Endothelial cell of umbilical vein (primary cell): ENCODE measurements at regions not wholly inside any gene's neighbourhood (a gene's known extent, or its start where the extent isn't known, plus 50 kb on each side); places are given as distances from the start of the nearest gene placed in this dataset.

Experiments used
- POLR2AphosphoS5 ChIP-seq: IDR thresholded peaks from 2 replicates; pipeline ENCODE4 v1.6.1; 2012; ENCODE audit warnings: low read depth, mild to moderate bottlenecking, control low read depth, low read length, moderate library complexity; ENCODE audit not compliant: insufficient read depth
- TF ChIP-seq, protein P1 (sequence below), 2 donors: IDR thresholded peaks; 1 replicate in 1 of 2; 2 replicates in 1 of 2; pipeline ENCODE4 v1.5.1; 2011; ENCODE audit warnings: low read length in 2 of 2, mild to moderate bottlenecking in 2 of 2, moderate library complexity in 2 of 2, control low read depth in 1 of 2, inconsistent platforms in 1 of 2, low read depth in 1 of 2; ENCODE audit not compliant: insufficient read depth in 1 of 2; ENCODE audit errors: extremely low read depth in 1 of 2
- TF ChIP-seq, protein P2 (sequence below): IDR thresholded peaks from 2 replicates; pipeline ENCODE4 v1.6.1; 2011; ENCODE audit not compliant: insufficient read depth, insufficient read length

DNA sequence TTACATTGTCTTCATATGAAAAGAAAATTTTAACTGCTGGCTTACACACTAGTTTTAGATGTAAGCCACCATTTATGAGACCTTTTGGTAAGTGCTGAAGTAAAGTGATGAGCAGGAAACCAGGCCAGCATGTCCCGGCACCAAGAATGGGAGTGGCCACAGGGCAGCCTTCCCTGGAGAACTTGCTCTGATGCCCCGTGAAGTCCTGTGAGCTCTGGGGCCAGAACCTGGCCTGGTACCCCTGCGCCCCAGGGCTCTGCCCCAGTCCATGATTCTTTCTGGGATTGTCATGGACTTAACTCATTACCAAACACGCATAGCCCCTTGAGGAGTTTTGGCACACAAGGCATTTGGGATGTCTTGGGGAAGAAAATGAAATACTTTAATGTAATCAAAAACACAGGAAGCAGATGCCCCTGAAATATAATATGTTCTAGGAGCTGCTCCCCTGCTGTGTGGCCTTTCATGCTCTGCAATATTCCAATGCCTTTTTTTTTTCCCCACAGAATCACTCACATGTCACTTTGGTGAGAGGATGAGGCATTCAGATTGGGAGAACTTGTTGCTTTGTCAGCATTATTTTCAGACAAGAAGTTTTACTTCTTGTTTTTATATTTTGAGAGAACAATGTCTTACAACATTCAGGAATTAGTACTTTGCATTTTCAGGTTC lies 53.1 kb upstream of the CXCL12 start:
- TF ChIP-seq, protein P1, sequence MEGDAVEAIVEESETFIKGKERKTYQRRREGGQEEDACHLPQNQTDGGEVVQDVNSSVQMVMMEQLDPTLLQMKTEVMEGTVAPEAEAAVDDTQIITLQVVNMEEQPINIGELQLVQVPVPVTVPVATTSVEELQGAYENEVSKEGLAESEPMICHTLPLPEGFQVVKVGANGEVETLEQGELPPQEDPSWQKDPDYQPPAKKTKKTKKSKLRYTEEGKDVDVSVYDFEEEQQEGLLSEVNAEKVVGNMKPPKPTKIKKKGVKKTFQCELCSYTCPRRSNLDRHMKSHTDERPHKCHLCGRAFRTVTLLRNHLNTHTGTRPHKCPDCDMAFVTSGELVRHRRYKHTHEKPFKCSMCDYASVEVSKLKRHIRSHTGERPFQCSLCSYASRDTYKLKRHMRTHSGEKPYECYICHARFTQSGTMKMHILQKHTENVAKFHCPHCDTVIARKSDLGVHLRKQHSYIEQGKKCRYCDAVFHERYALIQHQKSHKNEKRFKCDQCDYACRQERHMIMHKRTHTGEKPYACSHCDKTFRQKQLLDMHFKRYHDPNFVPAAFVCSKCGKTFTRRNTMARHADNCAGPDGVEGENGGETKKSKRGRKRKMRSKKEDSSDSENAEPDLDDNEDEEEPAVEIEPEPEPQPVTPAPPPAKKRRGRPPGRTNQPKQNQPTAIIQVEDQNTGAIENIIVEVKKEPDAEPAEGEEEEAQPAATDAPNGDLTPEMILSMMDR (IDR thresholded peaks at IDR 0.05; ENCODE audit: extremely low read depth in 1 of 2, insufficient read depth in 1 of 2, low read depth in 1 of 2, low read length in 2 of 2): no peak
- TF ChIP-seq POLR2AphosphoS5: no peak
- TF ChIP-seq, protein P2, sequence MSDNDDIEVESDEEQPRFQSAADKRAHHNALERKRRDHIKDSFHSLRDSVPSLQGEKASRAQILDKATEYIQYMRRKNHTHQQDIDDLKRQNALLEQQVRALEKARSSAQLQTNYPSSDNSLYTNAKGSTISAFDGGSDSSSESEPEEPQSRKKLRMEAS: no peak
